Fibroblast of the aortic adventitia (primary cell): ENCODE measurements at regions not wholly inside any gene's neighbourhood (a gene's known extent, or its start where the extent isn't known, plus 50 kb on each side); places are given as distances from the start of the nearest gene placed in this dataset.

Source experiments
- DNase-seq: peaks from one replicate; pipeline ENCODE4 v3.0.0-alpha.2; 2010; ENCODE audit warnings: low read depth
- H3K4me3 ChIP-seq: 2 replicates; pipeline ENCODE4 v1.5.1; 2011; ENCODE audit warnings: low read depth, mild to moderate bottlenecking, control low read depth, low read length, moderate library complexity
- TF ChIP-seq, protein P1 (sequence below): IDR thresholded peaks from 2 replicates; pipeline ENCODE4 v1.5.1; 2011; ENCODE audit warnings: mild to moderate bottlenecking, low read length, control low read depth, inconsistent platforms; ENCODE audit not compliant: insufficient read depth

DNA sequence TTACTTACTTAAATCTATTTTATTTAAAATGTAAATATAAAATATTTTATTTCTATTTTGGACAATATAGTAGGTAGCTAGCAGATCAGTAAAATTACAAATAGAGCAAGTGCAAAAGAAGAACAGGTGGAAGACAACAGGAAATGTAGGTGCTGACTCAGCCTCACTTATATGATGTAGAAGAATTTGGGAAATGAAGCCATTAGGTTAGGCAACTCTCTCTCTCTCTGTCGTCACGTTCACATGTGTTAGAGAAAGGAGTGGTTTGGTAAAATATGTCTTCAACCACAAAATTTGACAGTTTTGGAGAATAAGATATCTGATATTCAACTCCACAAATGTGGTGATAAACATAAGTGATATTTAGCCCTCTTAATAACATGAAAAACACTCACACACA, 532.5 kb upstream of the KCNMB2 start:
- TF ChIP-seq, protein P1, sequence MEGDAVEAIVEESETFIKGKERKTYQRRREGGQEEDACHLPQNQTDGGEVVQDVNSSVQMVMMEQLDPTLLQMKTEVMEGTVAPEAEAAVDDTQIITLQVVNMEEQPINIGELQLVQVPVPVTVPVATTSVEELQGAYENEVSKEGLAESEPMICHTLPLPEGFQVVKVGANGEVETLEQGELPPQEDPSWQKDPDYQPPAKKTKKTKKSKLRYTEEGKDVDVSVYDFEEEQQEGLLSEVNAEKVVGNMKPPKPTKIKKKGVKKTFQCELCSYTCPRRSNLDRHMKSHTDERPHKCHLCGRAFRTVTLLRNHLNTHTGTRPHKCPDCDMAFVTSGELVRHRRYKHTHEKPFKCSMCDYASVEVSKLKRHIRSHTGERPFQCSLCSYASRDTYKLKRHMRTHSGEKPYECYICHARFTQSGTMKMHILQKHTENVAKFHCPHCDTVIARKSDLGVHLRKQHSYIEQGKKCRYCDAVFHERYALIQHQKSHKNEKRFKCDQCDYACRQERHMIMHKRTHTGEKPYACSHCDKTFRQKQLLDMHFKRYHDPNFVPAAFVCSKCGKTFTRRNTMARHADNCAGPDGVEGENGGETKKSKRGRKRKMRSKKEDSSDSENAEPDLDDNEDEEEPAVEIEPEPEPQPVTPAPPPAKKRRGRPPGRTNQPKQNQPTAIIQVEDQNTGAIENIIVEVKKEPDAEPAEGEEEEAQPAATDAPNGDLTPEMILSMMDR = no peak
- peak; percentile 28 for DNase-seq

GRCh38 chr3:178005961-178006360, 530.3 kb upstream of the KCNMB2 start:
- no peak overlapping the region for H3K4me3 ChIP-seq
- DNase-seq = no peak
- TF ChIP-seq, protein P1 = no peak

More for the DNA sequence above, 532.5 kb upstream of the KCNMB2 start:
- H3K4me3 ChIP-seq = no peak overlapping the region

GRCh38 chr3:178010306-178010705, 525.9 kb upstream of the KCNMB2 start:
- no peak overlapping the region for H3K4me3 ChIP-seq
- TF ChIP-seq, protein P1 = no peak
- no peak for DNase-seq

DNA sequence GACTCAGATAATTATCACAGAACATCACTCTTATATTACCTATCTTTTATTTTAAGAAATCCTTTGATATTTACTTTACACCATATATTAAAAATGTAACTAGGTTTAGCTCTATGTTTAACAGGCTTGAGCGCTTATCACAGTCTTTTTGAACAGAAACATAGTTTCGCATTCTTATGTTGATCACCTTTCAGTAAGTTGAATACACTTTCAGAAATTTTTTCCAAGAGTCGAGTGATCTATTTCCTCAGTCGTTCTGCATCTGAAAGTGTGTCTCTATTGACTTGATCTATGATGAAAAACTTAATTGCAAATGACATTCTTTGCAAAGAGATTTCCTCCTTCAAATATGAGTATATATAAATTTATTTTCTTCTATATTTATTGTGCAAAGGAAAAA, 516.6 kb upstream of the KCNMB2 start:
- H3K4me3 ChIP-seq = no peak overlapping the region
- TF ChIP-seq, protein P1 = no peak
- no peak for DNase-seq

DNA sequence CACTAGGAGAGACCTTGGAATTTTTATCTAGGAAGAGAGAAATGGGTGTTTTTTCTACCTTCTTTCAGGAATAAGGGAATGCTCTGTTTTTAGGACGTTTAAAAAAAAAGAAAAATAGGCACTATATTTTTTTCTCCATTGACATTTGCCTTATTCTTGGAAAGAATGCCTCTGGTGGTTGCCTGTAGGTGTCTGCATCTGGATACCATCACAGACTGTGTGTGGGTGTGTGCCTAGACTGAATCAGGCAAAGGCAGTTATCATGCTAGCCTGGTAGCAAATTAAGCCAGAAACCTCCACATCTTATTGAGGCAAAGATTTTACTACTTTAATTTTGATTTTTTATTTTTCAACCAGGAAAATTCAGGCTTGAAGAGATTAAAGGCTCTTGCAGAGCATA, 513.6 kb upstream of the KCNMB2 start:
- peak; percentile 54 for DNase-seq
- H3K4me3 ChIP-seq = no peak overlapping the region

GRCh38 chr3:178028933-178029332, 507.3 kb upstream of the KCNMB2 start:
- H3K4me3 ChIP-seq = no peak overlapping the region
- TF ChIP-seq, protein P1 = no peak
- DNase-seq = no peak

More for the DNA sequence above, 513.6 kb upstream of the KCNMB2 start:
- TF ChIP-seq, protein P1 = no peak

GRCh38 chr3:178036451-178037144, 499.6 kb upstream of the KCNMB2 start:
- H3K4me3 ChIP-seq = no peak overlapping the region
- peak; percentile 81 for DNase-seq

More at GRCh38 chr3:178036451-178037144, 499.6 kb upstream of the KCNMB2 start:
- TF ChIP-seq, protein P1 = no peak
